ENCODE measurements at regions not wholly inside any gene's neighbourhood (a gene's known extent, or its start where the extent isn't known, plus 50 kb on each side); places are given as distances from the start of the nearest gene placed in this dataset.

DNA sequence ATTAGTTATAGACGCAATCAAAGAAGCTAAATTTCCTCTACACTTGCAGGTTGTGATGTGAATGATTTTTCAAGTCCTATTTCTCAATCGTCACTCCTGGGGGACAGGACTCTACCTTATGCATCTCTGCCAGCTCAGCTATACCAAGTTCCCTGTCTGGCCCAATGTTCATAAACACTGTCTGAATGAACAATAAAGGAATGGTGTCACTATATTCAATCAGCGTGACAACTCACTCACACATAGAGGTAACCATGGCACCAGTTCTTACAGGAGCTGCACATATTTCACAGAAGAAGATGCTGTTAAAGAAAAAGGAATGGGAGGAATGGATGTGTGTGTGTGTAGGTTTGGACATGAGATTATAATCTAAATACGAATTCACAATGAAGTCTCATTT lies 280.6 kb downstream of the PPP1R2C start:
- intact Hi-C loops (cut with DNase I) = no loop called here
- Histone ChIP-seq H3K4me1 (no peaks in the 10 kb centered on the region), H3K9me3 (no peaks in the 10 kb centered on the region), H3K27ac (no peak overlapping the region), H3K36me3 (no peaks in the 10 kb centered on the region), H3K4me3 (no peak overlapping the region), H3K27me3 (no peaks in the 10 kb centered on the region)
- TF ChIP-seq, protein P1, sequence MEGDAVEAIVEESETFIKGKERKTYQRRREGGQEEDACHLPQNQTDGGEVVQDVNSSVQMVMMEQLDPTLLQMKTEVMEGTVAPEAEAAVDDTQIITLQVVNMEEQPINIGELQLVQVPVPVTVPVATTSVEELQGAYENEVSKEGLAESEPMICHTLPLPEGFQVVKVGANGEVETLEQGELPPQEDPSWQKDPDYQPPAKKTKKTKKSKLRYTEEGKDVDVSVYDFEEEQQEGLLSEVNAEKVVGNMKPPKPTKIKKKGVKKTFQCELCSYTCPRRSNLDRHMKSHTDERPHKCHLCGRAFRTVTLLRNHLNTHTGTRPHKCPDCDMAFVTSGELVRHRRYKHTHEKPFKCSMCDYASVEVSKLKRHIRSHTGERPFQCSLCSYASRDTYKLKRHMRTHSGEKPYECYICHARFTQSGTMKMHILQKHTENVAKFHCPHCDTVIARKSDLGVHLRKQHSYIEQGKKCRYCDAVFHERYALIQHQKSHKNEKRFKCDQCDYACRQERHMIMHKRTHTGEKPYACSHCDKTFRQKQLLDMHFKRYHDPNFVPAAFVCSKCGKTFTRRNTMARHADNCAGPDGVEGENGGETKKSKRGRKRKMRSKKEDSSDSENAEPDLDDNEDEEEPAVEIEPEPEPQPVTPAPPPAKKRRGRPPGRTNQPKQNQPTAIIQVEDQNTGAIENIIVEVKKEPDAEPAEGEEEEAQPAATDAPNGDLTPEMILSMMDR (IDR thresholded peaks at IDR 0.05) = no peak
- TF ChIP-seq POLR2A (IDR thresholded peaks at IDR 0.05) (no peak), POLR2AphosphoS5 (IDR thresholded peaks at IDR 0.05; ENCODE audit: insufficient read depth in 1 of 2, low read depth in 1 of 2) (no peak)
- no peak for DNase-seq (ENCODE audit: extremely low spot score in 2 of 2)

DNA sequence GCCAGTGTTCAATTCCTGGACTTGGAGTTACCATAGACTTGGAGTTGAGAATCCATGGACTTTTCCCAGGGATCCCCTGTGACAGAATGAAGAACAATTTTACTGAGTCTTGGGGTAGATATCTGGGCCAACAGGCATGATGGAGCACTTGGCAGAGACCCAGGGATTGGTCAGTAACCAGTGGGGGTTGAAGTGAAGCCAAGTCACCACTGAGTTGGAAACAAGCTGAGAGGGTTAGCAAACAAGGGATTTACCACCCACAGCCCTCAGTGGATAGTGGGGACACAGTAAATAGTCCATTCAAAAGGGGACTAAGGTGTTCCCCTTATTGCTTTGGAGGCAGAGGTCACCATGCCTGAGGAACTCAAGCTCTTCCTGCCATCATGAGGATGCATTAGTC lies 281.7 kb downstream of the PPP1R2C start:
- no peaks in the 10 kb centered on the region for H3K36me3 ChIP-seq
- H3K4me3 ChIP-seq = no peak overlapping the region
- H3K27me3 ChIP-seq = no peaks in the 10 kb centered on the region
- H3K9me3 ChIP-seq = no peaks in the 10 kb centered on the region
- intact Hi-C loops (cut with DNase I) = no loop called here
- H3K27ac ChIP-seq = no peak overlapping the region
- TF ChIP-seq, protein P1 (IDR thresholded peaks at IDR 0.05) = no peak
- TF ChIP-seq POLR2AphosphoS5 (IDR thresholded peaks at IDR 0.05; ENCODE audit: insufficient read depth in 1 of 2, low read depth in 1 of 2) (no peak), POLR2A (IDR thresholded peaks at IDR 0.05) (no peak)
- no peaks in the 10 kb centered on the region for H3K4me1 ChIP-seq
- no peak for DNase-seq (ENCODE audit: extremely low spot score in 2 of 2)

DNA sequence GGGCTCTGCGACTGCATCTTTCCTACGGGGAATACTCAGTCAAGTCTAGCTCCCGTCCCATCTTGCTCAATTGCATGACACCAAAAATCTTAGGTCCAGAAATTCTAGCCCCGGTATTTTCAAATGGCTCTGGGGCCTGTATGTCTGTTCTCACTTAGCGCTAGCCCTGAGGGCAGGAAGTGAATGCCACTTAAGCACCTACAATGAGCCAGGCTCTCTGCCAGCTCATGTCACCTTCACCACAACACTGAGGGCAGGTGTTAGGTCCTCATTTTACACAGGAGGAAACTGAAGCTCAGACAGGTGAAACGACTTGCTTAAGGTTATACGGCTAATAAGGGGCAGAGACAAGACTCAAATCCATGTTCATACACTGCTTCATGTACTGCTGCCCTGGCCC lies 282.8 kb downstream of the PPP1R2C start:
- no peaks in the 10 kb centered on the region for H3K9me3 ChIP-seq
- intact Hi-C loops (cut with DNase I) = no loop called here
- H3K4me1 ChIP-seq = no peaks in the 10 kb centered on the region
- no peaks in the 10 kb centered on the region for H3K27me3 ChIP-seq
- DNase-seq (ENCODE audit: extremely low spot score in 2 of 2) = no peak
- H3K27ac ChIP-seq = no peak overlapping the region
- TF ChIP-seq, protein P1 (IDR thresholded peaks at IDR 0.05) = no peak
- TF ChIP-seq POLR2A (IDR thresholded peaks at IDR 0.05) = no peak
- no peak for TF ChIP-seq POLR2AphosphoS5 (IDR thresholded peaks at IDR 0.05; ENCODE audit: insufficient read depth in 1 of 2, low read depth in 1 of 2)
- no peaks in the 10 kb centered on the region for H3K36me3 ChIP-seq
- no peak overlapping the region for H3K4me3 ChIP-seq

DNA sequence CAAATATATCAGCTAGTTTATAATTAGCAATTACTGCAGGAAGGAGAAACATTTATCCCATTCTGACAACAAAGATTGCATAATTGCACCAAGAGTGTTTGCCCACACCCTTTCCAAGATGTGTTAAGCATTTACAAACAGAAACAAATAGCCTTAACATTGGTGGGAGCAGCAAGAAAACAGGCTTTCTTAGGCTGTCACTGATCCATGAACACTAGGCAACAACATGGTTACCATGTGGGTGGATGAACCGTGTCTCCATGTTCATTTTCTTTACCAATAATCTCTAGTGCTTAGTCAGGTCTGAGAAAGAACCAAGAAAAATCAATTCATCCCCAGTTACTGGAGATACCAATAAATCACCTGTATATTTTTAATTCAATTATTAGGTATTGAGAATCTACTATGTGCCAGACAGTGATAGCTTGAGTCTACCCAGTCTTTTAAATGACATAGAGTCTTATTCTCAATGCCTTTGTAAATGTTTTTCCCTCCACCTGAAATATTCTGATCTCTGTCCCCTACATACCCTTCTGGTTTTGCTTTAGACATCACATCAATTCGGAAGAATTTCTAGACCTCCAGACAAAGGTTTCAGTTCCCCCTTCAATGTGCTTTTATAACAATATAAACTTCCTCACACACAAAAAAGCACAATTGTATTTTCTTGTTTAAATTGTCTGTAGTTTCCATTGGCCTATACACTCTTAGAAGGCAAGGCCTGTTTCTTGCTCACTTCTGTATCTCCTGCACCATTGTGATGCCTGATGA lies 286.6 kb downstream of the PPP1R2C start:
- Histone ChIP-seq H3K27ac (no peak overlapping the region), H3K4me1 (no peaks in the 10 kb centered on the region), H3K36me3 (no peaks in the 10 kb centered on the region), H3K27me3 (no peaks in the 10 kb centered on the region), H3K4me3 (no peak overlapping the region), H3K9me3 (no peaks in the 10 kb centered on the region)
- intact Hi-C loops (cut with DNase I) = no loop called here
- no peak for DNase-seq (ENCODE audit: extremely low spot score in 2 of 2)
- TF ChIP-seq POLR2AphosphoS5 (IDR thresholded peaks at IDR 0.05; ENCODE audit: insufficient read depth in 1 of 2, low read depth in 1 of 2) (no peak), POLR2A (IDR thresholded peaks at IDR 0.05) (no peak)
- TF ChIP-seq, protein P1 (IDR thresholded peaks at IDR 0.05) = no peak

DNA sequence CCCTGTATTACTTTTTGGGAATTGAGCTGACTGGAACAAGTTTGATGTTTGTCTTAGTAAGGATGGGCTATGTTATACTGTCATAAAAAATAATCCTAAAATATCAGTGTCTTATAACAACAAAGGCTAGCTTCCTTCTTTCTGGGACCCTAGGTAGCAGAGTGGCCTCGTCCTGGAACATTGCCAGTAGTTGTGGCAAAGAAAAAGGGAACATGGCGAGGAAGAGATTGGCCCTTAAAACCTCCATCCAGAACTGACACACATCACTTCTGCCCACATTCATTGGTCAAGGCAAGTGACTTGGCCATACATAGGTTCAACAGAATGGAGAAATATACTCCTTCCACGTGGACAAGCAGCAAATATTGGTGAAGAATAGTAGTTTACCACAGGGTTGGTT lies 287.9 kb downstream of the PPP1R2C start:
- no peak overlapping the region for H3K27ac ChIP-seq
- no peak overlapping the region for H3K4me3 ChIP-seq
- H3K27me3 ChIP-seq = no peaks in the 10 kb centered on the region
- no peaks in the 10 kb centered on the region for H3K36me3 ChIP-seq
- TF ChIP-seq, protein P1 (IDR thresholded peaks at IDR 0.05) = no peak
- TF ChIP-seq POLR2A (IDR thresholded peaks at IDR 0.05) = no peak
- TF ChIP-seq POLR2AphosphoS5 (IDR thresholded peaks at IDR 0.05; ENCODE audit: insufficient read depth in 1 of 2, low read depth in 1 of 2) = no peak
- H3K4me1 ChIP-seq = no peaks in the 10 kb centered on the region
- intact Hi-C loops (cut with DNase I) = no loop called here
- DNase-seq (ENCODE audit: extremely low spot score in 2 of 2) = no peak
- no peaks in the 10 kb centered on the region for H3K9me3 ChIP-seq

Data from vagina (tissue), 2 donors.